ENCODE measurements at regions not wholly inside any gene's neighbourhood (a gene's known extent, or its start where the extent isn't known, plus 50 kb on each side); places are given as distances from the start of the nearest gene placed in this dataset.

DNA sequence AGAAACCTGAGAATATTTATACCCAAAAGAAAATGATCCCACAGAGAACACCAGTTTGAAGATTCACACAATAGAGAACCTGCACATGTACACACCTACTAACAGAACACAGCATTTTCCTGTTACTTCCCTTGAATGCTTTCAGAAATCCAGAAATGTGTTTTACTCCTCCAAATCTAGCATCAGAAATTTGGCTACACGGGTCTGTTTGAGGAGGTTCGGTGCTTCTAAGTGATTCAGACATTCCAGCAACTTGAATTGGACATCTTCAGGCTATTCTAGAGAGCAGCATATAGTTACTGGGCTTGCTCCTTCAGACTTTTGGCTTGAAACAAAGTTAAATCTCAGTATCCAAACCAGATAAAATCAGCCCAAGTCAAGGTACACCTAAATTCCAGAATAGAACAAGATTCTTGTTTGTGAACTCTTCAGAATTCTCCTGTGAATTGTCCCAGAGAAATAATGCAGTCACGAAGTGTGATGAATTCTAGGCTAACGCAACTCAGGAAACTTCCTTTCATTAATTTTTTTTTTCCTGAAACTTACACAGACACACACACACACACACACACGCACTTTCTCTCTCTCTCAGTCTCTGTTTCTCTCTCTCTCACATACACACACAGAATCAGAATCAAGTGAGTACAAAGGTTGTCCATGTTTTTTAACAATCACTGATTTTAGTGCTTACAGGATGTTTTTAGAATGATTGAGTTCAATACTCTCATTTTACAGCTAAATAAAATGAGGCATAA lies 278.4 kb upstream of the SNX7 start:
- no peak for DNase-seq (ENCODE audit: low spot score)

DNA sequence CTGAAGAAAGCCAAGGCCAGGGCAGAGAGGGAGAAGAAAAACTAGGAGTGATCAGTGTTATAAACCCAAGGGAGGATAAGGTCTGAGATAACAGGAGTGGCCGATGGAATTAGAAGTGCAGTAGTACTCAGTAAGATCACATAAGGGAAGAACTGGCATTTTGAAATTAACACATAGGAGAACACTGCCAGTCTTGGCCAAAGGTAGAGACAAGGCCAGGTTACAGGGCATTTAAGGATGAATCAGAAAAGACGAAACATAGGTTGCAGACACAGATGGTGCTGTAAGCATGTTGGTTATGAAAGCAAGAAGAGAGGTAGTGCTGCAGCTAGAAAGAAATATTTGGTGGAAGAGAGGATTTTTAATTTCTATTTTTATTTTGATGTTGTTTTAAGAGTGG lies 278.9 kb upstream of the SNX7 start:
- no peak for DNase-seq (ENCODE audit: low spot score)

GRCh38 chr1:98374098-98374497 lies 287.4 kb upstream of the SNX7 start:
- DNase-seq (ENCODE audit: low spot score): no peak

- DNase-seq (ENCODE audit: low spot score): no peak
Measured at GRCh38 chr1:98373056-98373455, 288.5 kb upstream of the SNX7 start.

GRCh38 chr1:98371764-98372163 lies 289.8 kb upstream of the SNX7 start:
- no peak for DNase-seq (ENCODE audit: low spot score)

- no peak for DNase-seq (ENCODE audit: low spot score)
Measured at GRCh38 chr1:98369463-98369862, 292.1 kb upstream of the SNX7 start.

DNA sequence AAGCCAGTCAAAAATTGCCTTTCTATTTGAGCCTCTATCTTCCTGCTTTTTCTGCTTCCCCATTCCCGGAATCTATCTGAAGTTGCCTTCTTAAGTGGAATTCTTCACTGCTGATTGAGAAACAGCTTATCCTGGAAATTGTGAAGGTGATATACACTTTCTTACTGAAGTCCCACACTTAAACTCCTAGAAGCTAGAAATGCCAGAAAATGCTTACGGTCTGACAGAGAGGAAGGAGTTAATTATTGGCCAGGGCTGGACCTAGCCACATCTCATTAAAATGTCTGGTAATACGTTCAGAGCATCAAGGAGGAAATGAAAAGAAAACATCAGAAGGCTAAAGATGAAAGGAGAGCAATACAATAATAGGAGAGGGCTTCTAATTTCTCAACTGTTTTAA lies 292.5 kb upstream of the SNX7 start:
- no peak for DNase-seq (ENCODE audit: low spot score)

GRCh38 chr1:98367426-98367825 lies 294.1 kb upstream of the SNX7 start:
- DNase-seq (ENCODE audit: low spot score): no peak

GRCh38 chr1:98366343-98366742 lies 295.2 kb upstream of the SNX7 start:
- DNase-seq (ENCODE audit: low spot score): no peak

- no peak for DNase-seq (ENCODE audit: low spot score)
Measured at GRCh38 chr1:98364544-98364943, 297.0 kb upstream of the SNX7 start.

DNA sequence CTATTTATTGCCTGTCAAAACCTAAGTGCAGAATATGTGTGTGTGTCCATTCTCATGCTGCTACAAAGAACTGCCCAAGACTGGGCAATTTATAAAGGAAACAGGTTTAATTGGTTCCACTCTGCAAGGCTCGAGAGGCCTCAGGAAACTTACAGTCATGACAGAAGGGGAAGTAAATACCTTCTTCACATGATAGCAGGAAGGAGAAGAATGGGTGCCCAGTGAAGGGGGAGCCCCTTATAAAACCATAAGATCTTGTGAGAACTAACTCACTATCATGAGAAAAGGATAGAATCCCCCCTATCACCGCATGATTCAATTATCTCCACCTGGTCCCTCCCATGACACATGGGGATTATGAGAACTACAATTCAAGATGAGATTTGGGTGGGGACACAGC lies 300.7 kb upstream of the SNX7 start:
- DNase-seq (ENCODE audit: low spot score): no peak

- DNase-seq (ENCODE audit: low spot score): no peak
Measured at GRCh38 chr1:98355656-98356383, 305.7 kb upstream of the SNX7 start.

DNA sequence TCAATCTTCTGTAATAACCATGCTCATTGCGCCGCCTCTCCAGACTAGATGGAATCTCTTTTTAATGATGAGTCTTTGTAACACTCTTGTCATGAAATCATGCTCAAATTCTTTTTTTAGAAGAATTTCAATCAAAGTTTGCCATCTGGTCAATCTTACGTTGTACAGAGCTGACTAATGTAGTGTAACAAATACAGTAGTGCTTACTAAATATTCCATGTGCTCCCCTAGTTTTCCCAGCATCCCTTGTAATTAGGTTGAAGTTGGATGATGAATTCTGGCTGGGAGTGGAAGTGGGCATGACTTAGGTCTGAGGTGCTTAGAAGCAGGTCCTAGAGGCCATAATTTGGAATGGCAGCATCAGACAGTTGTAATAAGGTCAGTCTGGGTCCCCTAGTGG lies 309.1 kb upstream of the SNX7 start:
- DNase-seq (ENCODE audit: low spot score): no peak

- no peak for DNase-seq (ENCODE audit: low spot score)
Measured at GRCh38 chr1:98351561-98351960, 310.0 kb upstream of the SNX7 start.

DNA sequence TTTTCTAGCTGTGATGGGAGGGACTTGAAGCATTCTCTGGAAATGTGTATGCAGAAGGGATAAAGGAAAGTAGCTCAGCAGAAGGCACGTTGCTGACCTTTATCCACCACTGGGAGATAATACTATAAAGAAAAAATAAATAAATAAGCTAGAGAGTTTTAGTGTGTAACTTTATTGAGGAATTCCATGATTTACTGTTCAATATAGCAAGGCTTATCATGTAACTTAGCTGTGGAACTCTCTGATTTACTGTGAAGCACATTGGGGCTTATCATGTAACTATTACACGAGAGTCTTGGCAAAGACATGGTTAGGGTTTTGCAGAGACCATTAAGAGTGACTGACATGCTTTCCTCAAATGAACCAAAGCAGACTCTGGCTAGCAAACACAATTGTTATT lies 316.1 kb upstream of the SNX7 start:
- no peak for DNase-seq (ENCODE audit: low spot score)

DNA sequence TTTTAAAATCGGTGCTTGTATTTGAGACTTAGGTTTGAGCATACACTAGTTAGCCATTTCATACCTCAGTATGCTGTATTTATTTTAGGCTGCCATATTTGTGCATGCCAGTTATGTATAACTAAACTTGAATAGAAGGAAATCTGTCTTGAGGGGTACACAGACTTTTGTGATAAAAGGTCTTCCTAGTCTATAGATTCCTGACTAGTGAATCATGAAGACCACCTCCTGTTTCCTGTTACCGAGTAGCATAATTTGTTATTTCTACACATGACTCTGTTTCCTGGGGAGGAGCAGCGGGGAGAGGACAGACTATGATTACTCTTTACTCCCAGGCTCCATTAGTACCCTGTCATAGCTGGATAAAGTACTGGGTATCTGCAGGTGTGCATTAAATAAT lies 316.8 kb upstream of the SNX7 start:
- no peak for DNase-seq (ENCODE audit: low spot score)

DNA sequence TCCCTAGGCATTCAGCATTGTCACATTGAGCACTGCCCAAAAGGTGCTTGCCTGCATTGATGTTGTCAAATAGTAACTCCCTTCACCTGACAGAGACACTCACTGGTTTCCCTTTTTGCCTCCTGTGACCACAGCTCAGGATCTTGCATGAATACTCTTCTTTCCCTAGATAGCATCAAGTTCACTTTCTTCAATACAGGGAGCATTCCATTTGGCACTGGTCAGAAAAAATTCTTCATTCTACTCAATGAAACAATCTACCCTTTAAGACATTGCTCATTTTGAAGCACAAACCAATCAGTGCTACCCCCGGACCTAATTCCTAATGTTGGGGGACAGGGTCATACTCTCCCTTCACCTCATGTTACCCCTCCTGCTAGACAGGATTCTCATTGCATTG lies 319.0 kb upstream of the SNX7 start:
- no peak for DNase-seq (ENCODE audit: low spot score)

DNA sequence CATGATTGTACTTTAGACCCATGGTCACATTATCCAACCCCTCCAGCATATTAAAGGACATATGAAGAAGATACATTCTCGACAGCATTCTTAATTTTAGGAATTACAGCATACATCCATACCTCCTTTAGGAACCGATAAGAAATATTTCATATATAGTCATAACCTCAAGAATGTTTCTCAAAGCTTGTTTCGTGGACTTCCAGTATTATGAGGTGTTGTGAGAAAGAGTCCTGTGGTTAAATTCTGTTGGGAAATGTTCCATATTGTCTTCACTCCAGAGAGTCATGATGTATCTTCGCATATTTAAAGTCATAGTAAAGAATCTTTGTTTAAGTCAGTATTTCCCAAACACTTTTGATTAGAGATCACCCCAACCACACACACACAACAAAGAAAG lies 321.0 kb upstream of the SNX7 start:
- no peak for DNase-seq (ENCODE audit: low spot score)

DNA sequence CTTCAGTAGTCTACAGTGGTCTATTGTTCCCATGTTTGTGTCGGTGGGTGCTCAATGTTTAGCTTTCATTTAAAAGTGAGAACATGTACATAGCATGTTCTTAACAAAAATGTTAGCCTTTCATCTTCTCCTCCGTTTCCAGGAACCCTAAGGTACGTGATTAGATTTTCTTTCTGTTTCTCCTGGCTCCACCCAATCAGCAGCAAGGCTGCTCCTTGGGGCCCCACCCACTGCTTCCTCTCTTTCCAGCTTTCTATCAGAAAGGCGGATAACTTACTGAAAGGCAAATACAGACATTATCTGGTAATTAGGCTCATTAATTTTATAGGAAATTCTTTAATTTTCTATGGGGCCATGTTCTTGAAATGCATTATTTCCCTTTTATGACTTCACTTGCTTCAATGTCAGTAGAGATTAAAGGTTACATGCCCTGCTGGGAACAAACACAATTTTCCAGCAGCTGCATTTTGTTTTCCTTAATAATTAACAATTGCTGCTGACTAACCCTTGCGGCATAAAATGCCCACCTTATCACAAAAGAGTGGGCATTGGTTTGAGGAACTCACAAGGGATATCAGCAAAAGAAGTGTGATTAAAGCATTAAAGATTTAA lies 324.9 kb upstream of the SNX7 start:
- no peak for DNase-seq (ENCODE audit: low spot score)

DNA sequence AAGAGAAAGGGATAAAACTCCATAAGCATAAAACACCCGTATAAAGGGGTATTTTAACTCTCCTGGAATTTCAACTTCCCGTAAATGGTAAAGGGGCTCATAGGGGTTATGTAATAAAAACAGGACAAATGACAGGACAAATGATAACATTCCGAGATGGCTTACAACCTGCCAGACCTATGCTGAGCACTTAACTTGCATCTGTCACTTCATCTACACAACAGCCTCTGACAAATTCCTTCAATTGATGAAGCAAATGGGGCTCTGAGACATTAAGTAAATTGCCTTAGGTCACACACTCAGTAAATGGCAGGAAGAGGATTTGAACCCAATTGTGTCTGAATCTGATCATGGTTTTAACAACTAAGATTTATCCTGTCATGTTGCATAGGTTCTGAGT lies 327.6 kb upstream of the SNX7 start:
- DNase-seq (ENCODE audit: low spot score): no peak

DNA sequence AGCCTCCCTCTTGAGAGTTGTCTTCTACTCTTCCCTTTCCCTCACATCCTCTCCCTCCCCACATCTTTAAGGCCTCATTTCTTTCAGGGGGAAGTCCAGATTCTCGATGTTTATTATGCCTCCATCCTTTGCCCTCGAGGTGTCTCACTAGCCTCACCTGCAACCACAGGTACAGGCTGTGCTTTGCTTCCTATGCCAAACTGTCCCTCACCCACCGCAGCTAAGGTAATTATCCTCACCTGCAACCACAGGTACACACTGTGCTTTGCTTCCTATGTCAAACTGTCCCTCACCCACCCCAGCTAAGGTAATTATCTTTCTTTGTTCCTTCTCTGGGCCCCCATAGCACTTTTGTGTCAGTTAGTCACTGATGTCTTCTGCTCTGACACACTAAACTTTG lies 328.1 kb upstream of the SNX7 start:
- no peak for DNase-seq (ENCODE audit: low spot score)

DNA sequence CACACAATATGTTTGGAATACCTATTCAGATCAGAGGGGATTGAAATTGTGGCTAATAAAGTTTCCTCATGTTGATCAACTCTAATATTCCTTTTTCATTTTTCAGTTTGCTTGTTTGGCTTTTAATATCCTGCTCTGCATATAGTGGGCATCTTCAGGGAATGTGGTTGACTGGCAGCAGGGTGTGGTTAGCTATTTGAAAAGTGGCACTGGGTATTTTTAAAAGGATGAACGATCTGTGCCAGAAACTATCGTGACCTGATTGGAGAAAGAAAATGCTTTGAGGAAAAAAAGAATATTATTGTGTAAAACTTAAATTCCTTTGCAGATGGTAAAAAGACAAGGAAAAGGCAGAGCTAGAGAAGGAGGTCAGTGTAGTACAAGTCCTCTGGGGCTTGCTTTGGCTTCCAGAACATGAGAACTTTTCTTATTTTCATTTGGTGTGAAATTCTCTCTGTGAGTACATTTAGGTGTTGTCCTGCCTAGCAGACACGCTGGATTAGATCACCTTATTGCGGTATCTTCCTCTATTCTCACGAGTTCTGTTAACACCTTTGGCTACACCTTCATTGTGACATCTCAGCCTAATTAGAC lies 329.7 kb upstream of the SNX7 start:
- DNase-seq (ENCODE audit: low spot score): no peak

DNA sequence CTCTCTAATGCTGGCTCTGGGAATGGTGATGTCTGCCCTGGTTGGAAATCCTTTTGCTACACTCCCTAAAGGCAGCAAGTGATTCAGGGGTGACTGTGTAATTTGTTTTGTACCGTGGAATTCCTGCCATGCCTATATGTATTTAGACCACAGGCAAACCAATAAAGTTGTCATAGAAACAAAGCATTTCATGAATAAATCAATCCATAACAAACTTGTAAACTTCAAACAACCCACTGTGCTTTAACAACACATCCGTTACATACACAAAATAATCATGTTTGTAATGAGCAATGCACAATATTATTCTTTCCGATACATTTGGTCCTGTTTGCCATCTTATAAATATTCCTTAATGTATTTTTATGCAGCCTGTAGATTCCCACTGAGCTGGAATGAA lies 330.3 kb upstream of the SNX7 start:
- DNase-seq (ENCODE audit: low spot score): no peak
